GM21717 (cell line): ENCODE measurements at regions not wholly inside any gene's neighbourhood (a gene's known extent, or its start where the extent isn't known, plus 50 kb on each side); places are given as distances from the start of the nearest gene placed in this dataset.
A peak's percentile ranks its signal among the peaks of the same experiment; 100 is the strongest.

Source experiments
- ATAC-seq: cut with Tn5 transposase; IDR thresholded peaks from one replicate; pipeline ENCODE4 v1.9.1; 2021; ENCODE audit warnings: mild to moderate bottlenecking, moderate library complexity; ENCODE audit not compliant: unreplicated experiment

DNA sequence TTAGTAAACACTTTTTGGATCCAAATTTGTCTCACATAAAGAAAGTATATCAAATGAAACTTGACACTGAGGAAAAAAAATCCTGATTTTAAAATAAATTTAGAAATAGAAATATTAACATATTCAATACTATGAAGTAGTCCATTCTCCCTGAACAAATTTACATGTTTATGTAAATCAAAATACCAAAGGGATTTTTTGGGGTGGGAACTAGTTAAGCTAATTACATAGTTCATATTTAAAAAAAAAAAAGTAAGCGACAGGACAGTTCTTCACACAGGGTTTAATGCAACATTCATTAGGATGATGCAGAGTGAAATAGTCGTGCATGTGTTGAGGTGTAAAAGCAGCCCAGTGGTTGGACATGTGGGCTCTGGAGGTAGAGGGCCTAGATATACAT is 433.5 kb upstream of the B3GALT2 start:
- ATAC-seq = no peak

DNA sequence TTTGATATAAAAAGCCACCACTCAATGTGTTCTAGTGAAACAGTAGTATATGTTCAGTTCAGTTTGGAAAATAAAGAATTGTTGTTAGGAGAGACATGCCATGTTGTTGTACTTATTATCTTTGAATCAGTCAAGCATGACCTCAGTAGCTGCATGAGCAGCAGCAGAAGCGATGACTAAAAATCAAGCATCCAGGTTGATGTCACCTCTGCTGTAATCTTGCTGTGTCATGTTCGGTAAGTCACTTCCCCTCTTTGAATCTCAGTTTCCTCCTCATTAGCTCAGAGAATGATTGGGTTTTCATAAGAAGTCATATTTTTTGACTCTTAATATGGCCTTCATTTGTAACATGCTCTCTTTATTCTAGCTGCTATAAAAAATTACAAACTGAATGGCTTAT is 428.4 kb upstream of the B3GALT2 start:
- ATAC-seq = peak; percentile 87

GRCh38 chr1:193614275-193614674 is 427.9 kb upstream of the B3GALT2 start:
- ATAC-seq = no peak

DNA sequence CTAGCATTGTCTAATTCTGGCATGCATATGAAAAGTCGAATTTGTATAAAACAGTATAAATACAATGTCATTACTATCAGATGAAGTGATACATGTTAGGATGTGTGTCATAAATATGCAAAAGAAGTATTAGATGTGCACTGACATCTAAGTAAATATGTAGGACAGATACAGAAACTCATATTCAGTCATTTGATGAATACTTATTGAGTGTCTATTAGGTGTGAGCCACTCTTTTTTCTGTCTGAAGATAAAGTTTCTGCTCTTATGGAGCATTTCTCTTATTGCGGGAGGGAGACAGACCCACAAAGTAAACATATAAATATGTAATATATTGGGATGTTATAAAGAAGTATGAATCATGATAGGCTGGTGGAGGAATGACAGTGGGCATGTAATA is 426.6 kb upstream of the B3GALT2 start:
- no peak for ATAC-seq

GRCh38 chr1:193609592-193609991 is 423.2 kb upstream of the B3GALT2 start:
- ATAC-seq = no peak

- ATAC-seq = no peak
These were observed 421.4 kb upstream of the B3GALT2 start for GRCh38 chr1:193607787-193608186.

DNA sequence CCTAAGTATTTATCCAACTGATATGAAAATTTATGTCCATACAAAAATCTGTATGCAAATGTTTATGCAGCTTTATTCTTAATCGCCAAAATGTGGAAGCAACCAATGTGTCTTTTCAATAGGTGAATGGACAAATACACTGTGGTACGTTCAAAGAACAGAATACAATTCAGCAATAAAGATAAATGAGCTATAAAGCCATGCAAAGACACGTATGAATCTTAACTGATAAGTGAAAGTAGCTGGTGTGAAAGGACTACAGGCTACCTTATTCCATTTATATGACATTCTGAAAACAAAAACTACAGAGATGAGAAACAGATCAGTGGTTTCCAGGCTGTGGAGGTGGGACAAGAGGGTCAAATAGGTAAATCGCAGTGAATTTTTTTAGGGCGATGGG is 419.6 kb upstream of the B3GALT2 start:
- ATAC-seq = no peak

GRCh38 chr1:193602705-193603104 is 416.3 kb upstream of the B3GALT2 start:
- ATAC-seq = no peak

DNA sequence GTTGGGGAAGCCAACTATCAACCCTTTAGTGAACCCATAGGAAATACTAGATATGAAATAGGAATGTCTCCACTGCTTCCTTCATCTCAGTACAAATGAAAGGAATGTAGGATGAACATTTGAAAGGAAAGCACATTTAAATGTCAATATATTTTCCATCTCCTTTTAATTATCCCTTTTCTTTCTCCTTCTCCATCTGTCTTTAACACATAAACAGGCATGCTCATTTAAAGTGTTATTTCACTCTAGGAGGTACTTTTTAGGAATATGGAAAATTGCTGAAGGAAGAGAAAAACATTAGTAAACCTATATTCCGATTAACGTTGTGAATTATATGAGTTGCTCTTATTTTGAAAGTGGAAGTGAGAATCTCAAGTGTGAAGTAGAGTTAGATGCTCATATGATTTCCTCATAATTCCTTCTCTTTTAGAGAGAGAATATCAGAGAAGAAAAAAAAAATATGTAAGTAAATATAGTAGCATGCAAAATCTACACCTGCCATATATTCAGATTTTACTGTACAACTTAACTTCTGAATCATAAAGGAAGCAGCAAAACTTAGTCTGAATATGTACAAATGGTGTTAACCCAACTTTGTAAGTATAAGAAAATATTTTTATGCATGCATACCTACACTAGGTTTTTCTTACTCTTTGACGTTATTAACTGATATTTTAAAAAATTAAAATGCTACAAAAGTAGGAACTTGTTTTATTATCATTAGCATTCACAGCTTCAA is 406.9 kb upstream of the B3GALT2 start:
- ATAC-seq = no peak

GRCh38 chr1:193592317-193592716 is 405.9 kb upstream of the B3GALT2 start:
- peak; percentile 62 for ATAC-seq

GRCh38 chr1:193590102-193590501 is 403.7 kb upstream of the B3GALT2 start:
- ATAC-seq = no peak

- no peak for ATAC-seq
These were observed 403.2 kb upstream of the B3GALT2 start for GRCh38 chr1:193589597-193590040.

DNA sequence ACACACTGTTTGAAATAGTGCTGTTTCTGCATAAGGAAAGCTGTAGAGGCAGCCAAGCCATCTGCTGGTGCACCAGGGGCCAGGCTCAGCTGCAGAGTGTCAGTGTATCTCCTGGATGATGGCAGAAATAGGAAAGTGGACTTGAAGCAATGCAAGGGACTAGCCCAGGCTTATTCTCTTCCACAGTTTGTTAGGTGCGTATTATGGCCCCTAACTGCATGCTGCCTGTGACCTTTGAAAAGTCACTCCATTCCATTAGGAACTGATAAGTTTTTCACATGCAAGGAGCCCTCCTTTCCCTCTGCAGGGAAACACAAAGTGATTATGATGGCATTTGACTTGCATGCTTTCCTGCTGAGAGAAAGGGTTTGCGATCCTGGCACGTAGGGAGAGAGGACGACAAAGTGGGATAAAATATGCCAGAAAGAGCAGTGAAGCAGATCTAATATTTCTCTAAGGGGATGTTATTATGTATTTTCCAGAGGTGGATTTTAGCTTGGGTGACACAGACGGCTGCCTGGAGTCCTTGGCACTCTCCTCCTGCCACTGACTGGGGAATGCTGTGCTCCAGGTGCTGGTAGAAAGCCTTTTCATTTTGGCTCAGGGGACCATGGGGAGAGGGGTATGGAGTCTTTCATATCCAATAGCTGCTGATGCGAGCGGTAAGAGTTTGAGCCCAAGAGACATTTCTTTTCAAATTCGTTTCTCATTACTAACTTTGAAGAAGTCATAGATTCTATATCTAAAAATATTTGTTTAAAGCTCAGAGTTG is 402.1 kb upstream of the B3GALT2 start:
- no peak for ATAC-seq

GRCh38 chr1:193584731-193585239 is 398.4 kb upstream of the B3GALT2 start:
- ATAC-seq = no peak

- no peak for ATAC-seq
These were observed 394.9 kb upstream of the B3GALT2 start for GRCh38 chr1:193581341-193581740.

- no peak for ATAC-seq
These were observed 394.0 kb upstream of the B3GALT2 start for GRCh38 chr1:193580419-193580818.

- no peak for ATAC-seq
These were observed 392.9 kb upstream of the B3GALT2 start for GRCh38 chr1:193579323-193579722.

DNA sequence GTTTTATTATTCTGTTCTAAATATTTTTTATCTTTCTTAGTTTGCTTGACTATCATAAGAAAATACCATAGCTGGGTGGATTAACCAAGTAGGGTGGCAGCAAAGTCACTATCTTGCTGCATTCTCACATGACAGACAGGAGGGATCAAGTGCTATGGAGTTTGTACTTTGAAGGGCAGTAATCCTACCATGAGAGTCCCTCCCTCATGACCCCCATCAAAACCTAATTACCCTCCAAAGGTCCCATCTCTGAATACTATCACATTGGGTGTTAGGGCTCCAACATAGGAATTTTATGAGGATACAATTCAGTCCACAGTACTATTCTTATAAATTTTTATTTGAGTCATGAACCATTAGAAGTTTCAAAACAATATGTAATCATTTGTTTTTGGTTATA is 388.5 kb upstream of the B3GALT2 start:
- no peak for ATAC-seq

GRCh38 chr1:193569983-193570269 is 383.5 kb upstream of the B3GALT2 start:
- no peak for ATAC-seq

- ATAC-seq = no peak
These were observed 382.9 kb upstream of the B3GALT2 start for GRCh38 chr1:193569096-193569982.

GRCh38 chr1:193568512-193568911 is 382.1 kb upstream of the B3GALT2 start:
- no peak for ATAC-seq
